ENCODE measurements at regions not wholly inside any gene's neighbourhood (a gene's known extent, or its start where the extent isn't known, plus 50 kb on each side); places are given as distances from the start of the nearest gene placed in this dataset.

- ATAC-seq = no peak
- intact Hi-C loops (cut with DNase I) = no loop called here
- no peak overlapping the region for H3K4me3 ChIP-seq
- no peaks in the 10 kb centered on the region for H3K4me1 ChIP-seq
- no peak for DNase-seq
- H3K27me3 ChIP-seq (ENCODE audit: low read depth) = no peaks in the 10 kb centered on the region
- no peaks in the 10 kb centered on the region for H3K36me3 ChIP-seq
- H3K9me3 ChIP-seq = no peaks in the 10 kb centered on the region
- no peak overlapping the region for H3K27ac ChIP-seq
- TF ChIP-seq, protein P1, sequence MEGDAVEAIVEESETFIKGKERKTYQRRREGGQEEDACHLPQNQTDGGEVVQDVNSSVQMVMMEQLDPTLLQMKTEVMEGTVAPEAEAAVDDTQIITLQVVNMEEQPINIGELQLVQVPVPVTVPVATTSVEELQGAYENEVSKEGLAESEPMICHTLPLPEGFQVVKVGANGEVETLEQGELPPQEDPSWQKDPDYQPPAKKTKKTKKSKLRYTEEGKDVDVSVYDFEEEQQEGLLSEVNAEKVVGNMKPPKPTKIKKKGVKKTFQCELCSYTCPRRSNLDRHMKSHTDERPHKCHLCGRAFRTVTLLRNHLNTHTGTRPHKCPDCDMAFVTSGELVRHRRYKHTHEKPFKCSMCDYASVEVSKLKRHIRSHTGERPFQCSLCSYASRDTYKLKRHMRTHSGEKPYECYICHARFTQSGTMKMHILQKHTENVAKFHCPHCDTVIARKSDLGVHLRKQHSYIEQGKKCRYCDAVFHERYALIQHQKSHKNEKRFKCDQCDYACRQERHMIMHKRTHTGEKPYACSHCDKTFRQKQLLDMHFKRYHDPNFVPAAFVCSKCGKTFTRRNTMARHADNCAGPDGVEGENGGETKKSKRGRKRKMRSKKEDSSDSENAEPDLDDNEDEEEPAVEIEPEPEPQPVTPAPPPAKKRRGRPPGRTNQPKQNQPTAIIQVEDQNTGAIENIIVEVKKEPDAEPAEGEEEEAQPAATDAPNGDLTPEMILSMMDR (IDR thresholded peaks at IDR 0.05) = no peak
These were observed 60.5 kb downstream of the NR2F2 start for GRCh38 chr15:96390986-96391385.

- H3K27ac ChIP-seq = no peak overlapping the region
- TF ChIP-seq, protein P1 (IDR thresholded peaks at IDR 0.05) = no peak
- no peaks in the 10 kb centered on the region for H3K4me1 ChIP-seq
- H3K27me3 ChIP-seq (ENCODE audit: low read depth) = no peaks in the 10 kb centered on the region
- H3K9me3 ChIP-seq = no peaks in the 10 kb centered on the region
- intact Hi-C loops (cut with DNase I) = no loop called here
- ATAC-seq (no peak), DNase-seq (no peak)
- no peaks in the 10 kb centered on the region for H3K36me3 ChIP-seq
- H3K4me3 ChIP-seq = no peak overlapping the region
These were observed 62.1 kb downstream of the NR2F2 start for GRCh38 chr15:96392380-96393208.

GRCh38 chr15:96393209-96393513 is 62.7 kb downstream of the NR2F2 start:
- Histone ChIP-seq H3K36me3 (no peaks in the 10 kb centered on the region), H3K4me1 (no peaks in the 10 kb centered on the region), H3K27me3 (ENCODE audit: low read depth) (no peaks in the 10 kb centered on the region), H3K9me3 (no peaks in the 10 kb centered on the region), H3K4me3 (no peak overlapping the region), H3K27ac (no peak overlapping the region)
- DNase-seq = no peak
- TF ChIP-seq, protein P1 (IDR thresholded peaks at IDR 0.05) = no peak
- no peak for ATAC-seq
- intact Hi-C loops (cut with DNase I) = no loop called here

GRCh38 chr15:96395687-96396086 is 65.2 kb downstream of the NR2F2 start:
- no peaks in the 10 kb centered on the region for H3K9me3 ChIP-seq
- intact Hi-C loops (cut with DNase I) = no loop called here

DNA sequence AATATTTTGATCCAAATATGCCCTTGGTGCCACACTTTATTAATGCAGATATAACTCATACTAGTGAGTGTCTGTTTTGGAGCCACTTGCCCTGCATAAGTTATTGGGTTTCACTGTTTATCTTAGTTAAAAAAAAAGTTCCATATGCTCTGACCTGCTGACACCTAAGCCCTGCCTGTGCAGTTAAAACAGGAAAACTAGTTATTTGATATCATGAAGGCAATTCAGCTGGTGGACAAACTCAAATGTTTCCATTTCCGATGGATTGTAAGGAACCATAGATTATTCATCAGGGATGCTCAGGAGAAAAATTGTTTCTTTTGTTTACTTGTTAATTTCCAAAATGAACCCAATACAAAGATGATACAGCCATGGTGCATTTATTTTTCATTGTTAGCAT is 68.3 kb downstream of the NR2F2 start:
- Histone ChIP-seq H3K9me3 (no peaks in the 10 kb centered on the region), H3K27ac (no peak overlapping the region), H3K4me3 (no peak overlapping the region), H3K27me3 (ENCODE audit: low read depth) (no peaks in the 10 kb centered on the region), H3K36me3 (no peaks in the 10 kb centered on the region), H3K4me1 (no peaks in the 10 kb centered on the region)
- intact Hi-C loops (cut with DNase I) = no loop called here
- ATAC-seq (no peak), DNase-seq (no peak)
- TF ChIP-seq, protein P1 (IDR thresholded peaks at IDR 0.05) = no peak

More at GRCh38 chr15:96395687-96396086, 65.2 kb downstream of the NR2F2 start:
- TF ChIP-seq, protein P1 (IDR thresholded peaks at IDR 0.05) = no peak
- DNase-seq (no peak), ATAC-seq (no peak)
- no peaks in the 10 kb centered on the region for H3K36me3 ChIP-seq
- no peak overlapping the region for H3K27ac ChIP-seq
- H3K4me3 ChIP-seq = no peak overlapping the region
- no peaks in the 10 kb centered on the region for H3K4me1 ChIP-seq
- no peaks in the 10 kb centered on the region for H3K27me3 ChIP-seq (ENCODE audit: low read depth)
